ENCODE measurements at regions not wholly inside any gene's neighbourhood (a gene's known extent, or its start where the extent isn't known, plus 50 kb on each side); places are given as distances from the start of the nearest gene placed in this dataset.
"Not testable (repeated sequence)": the region's sequence is repeated elsewhere in the genome, so short reads cannot be mapped to it uniquely, and the experiment has no call there.

GRCh38 chr2:67752969-67753368 lies 309.8 kb downstream of the C1D start:
- no peaks in the 10 kb centered on the region for H4K20me1 ChIP-seq
- no peak overlapping the region for H3K27ac ChIP-seq
- no peak for TF ChIP-seq Cebpa-rat (IDR thresholded peaks at IDR 0.05)
- H3K36me3 ChIP-seq: no peaks in the 10 kb centered on the region
- H3K4me1 ChIP-seq: no peaks in the 10 kb centered on the region
- no peak overlapping the region for H3K4me2 ChIP-seq
- H3K27me3 ChIP-seq: no peaks in the 10 kb centered on the region
- no peak overlapping the region for H3K9ac ChIP-seq
- H3K9me3 ChIP-seq: no peaks in the 10 kb centered on the region
- no peak overlapping the region for H3K4me3 ChIP-seq

DNA sequence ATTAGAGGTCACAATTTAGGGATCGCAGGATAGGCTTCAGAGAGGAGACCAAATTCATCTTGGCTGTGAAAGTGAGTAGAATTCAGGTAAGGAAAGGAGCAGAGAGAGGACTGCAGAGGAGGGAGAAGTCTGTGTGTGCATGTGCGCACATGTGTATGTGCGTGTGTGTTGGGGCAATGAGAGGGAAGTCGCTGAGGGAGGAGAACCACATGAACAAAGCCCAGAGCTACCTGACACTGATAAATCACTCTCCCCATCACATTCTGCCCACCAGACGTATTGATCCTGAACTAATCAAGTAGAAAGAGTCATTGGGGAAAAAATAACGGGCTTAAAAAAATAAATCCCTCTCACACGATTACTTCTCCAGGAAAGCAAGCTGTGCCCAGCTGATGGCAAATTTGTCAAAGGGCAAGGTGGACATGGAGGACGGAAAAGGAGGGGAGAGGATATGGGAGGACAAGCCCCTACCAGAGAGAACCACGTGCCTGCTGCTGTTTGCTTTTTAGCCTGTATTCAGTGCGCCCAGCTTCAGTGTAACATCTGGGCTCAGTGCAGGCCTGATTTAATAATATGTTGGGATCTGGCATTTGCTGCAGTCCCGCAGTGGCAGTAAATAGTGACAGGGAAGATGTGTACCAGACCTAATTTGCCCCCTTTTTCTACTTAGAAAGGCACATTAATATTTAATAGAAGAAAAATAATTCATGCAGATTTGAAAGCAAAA lies 307.5 kb downstream of the C1D start:
- H3K27me3 ChIP-seq: no peaks in the 10 kb centered on the region
- H3K9ac ChIP-seq: no peak overlapping the region

DNA sequence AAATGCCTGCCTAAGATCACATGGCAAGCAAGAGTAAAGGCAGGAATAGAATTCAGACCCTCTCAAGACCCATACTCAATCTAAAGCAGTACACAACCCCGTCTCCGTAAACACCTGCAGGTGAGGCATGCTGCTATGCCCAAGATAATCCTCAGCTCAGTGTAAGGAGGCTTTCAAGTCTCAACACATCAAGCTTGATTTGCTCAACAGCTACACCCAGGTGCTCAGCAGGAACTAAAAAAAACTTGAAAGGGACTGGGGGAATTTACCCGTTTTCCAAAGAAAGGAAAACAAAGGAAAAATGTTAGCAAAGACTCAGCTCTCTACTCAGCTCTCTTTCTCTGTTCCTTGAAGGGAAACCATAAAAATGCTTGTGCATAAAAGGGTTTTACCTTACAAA lies 301.8 kb downstream of the C1D start:
- H3K4me2 ChIP-seq: no peak overlapping the region
- H3K36me3 ChIP-seq: no peaks in the 10 kb centered on the region
- H4K20me1 ChIP-seq: no peaks in the 10 kb centered on the region
- no peaks in the 10 kb centered on the region for H3K9me3 ChIP-seq
- no peak for TF ChIP-seq Cebpa-rat (IDR thresholded peaks at IDR 0.05)
- no peak overlapping the region for H3K4me3 ChIP-seq
- H3K4me1 ChIP-seq: no peaks in the 10 kb centered on the region
- H3K27ac ChIP-seq: no peak overlapping the region
- no peak overlapping the region for H3K9ac ChIP-seq
- H3K27me3 ChIP-seq: no peaks in the 10 kb centered on the region

More for the DNA sequence above, 307.5 kb downstream of the C1D start:
- H4K20me1 ChIP-seq: no peaks in the 10 kb centered on the region
- H3K4me1 ChIP-seq: no peaks in the 10 kb centered on the region
- no peak for TF ChIP-seq Cebpa-rat (IDR thresholded peaks at IDR 0.05)
- H3K36me3 ChIP-seq: no peaks in the 10 kb centered on the region
- H3K4me3 ChIP-seq: no peak overlapping the region
- H3K9me3 ChIP-seq: no peaks in the 10 kb centered on the region
- H3K4me2 ChIP-seq: no peak overlapping the region
- no peak overlapping the region for H3K27ac ChIP-seq

DNA sequence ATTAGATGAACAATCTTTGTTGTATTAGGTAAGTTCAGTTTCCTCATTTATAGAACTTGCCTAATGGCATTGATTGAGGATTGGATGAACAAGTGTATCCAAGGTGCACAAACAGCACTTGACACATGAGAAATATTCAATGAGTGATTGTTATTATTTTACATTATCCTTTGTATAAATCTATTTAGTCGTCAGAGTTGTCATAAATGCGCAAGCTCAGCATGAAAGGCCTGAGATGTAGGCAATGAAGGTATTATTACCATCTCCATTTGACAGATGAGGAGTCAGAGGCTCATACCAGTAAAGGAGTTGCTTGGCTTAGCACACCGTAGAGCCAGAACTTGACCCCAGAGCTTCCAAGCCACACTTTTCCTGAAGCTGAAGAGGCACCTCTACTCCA lies 291.4 kb downstream of the C1D start:
- H3K27me3 ChIP-seq: no peaks in the 10 kb centered on the region
- H3K4me2 ChIP-seq: no peak overlapping the region
- no peaks in the 10 kb centered on the region for H3K9me3 ChIP-seq
- no peaks in the 10 kb centered on the region for H3K36me3 ChIP-seq
- H3K4me1 ChIP-seq: peaks cover 4% of the 10 kb centered on the region; the same call in 1 of the 2 replicates
- H3K27ac ChIP-seq: no peak overlapping the region
- H3K4me3 ChIP-seq: no peak overlapping the region
- no peak for TF ChIP-seq Cebpa-rat (IDR thresholded peaks at IDR 0.05)
- no peak overlapping the region for H3K9ac ChIP-seq
- no peaks in the 10 kb centered on the region for H4K20me1 ChIP-seq

DNA sequence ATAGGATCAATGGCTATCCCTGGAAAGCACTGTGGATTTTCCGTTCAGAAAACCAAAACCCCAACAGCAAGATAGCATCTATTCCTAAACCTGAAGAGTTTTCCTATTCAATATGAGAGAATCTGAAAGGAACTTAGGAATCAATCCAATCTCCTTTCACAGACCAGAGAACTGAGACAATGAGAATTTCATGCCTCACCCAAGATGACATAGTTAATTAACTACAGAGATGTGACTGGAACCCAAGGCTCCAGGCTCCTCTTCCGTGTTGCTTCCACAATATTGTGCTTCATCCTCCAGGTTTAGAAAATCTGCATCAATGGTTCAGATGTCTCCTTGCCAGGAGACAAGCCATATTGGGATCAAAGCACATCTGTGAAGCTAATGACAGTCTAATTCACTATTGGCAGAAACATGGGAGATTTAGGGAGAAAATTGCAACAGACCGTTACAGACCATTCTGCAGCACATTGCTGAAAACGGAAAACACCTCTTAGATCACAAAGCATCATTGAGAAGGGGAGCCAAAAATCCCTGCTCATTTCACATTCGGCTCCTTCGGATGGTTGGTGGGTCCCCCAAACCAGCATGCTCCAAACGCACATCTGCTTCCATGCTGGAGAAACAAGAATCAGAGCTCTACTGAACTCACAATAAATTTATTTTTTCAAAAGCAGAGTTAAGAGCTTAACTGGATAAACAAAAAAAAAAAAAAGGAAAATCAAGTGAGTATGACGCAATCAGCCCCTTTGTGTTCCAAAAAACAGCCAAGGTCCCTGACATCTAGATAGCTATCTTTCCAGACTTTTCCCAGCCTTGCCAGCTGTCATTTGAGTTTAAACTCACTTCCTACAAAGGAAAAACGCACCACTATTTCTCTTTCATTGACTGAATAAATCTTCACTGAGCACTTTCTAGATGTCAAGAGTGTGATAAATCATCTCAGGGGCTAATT lies 290.3 kb downstream of the C1D start:
- no peaks in the 10 kb centered on the region for H4K20me1 ChIP-seq
- peak; percentile 38; the same call in 1 of the 2 replicates for TF ChIP-seq Cebpa-rat (IDR thresholded peaks at IDR 0.05)

GRCh38 chr2:67773851-67774250 lies 289.0 kb downstream of the C1D start:
- Histone ChIP-seq H3K4me2 (no peak overlapping the region), H3K9ac (no peak overlapping the region), H3K27ac (no peak overlapping the region), H3K4me3 (no peak overlapping the region), H3K4me1 (peaks cover 2% of the 10 kb centered on the region; the same call in 1 of the 2 replicates), H3K9me3 (no peaks in the 10 kb centered on the region), H4K20me1 (no peaks in the 10 kb centered on the region), H3K36me3 (no peaks in the 10 kb centered on the region), H3K27me3 (no peaks in the 10 kb centered on the region)
- no peak for TF ChIP-seq Cebpa-rat (IDR thresholded peaks at IDR 0.05)

More for the DNA sequence above, 290.3 kb downstream of the C1D start:
- Histone ChIP-seq H3K9ac (no peak overlapping the region), H3K27me3 (no peaks in the 10 kb centered on the region), H3K27ac (no peak overlapping the region), H3K4me1 (peaks cover 4% of the 10 kb centered on the region; the same call in 1 of the 2 replicates), H3K9me3 (no peaks in the 10 kb centered on the region), H3K4me2 (no peak overlapping the region), H3K36me3 (no peaks in the 10 kb centered on the region), H3K4me3 (no peak overlapping the region)

- Histone ChIP-seq H4K20me1 (no peaks in the 10 kb centered on the region), H3K4me2 (no peak overlapping the region), H3K27ac (no peak overlapping the region)
Observed at GRCh38 chr2:67776276-67776675, 286.5 kb downstream of the C1D start.

DNA sequence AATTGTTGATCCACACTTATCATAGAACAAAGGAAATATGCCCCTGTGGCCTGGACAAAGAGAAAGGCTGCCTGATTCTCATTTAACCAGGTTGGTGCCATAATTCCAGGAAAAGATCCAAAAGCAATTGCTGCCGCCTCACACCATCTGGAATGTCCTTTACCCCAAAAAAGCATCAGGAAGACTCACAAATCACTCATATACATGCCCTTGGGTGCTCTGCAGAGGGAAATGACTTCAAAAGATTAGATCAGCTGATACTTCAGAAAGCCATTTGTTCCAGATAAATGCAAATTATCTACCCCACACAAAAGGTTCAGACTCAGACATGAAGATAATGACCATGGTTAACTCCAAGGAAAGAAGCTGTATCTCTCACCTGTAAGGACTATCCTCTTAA lies 285.8 kb downstream of the C1D start:
- no peaks in the 10 kb centered on the region for H3K4me1 ChIP-seq
- no peak for TF ChIP-seq Cebpa-rat (IDR thresholded peaks at IDR 0.05)
- H3K27me3 ChIP-seq: no peaks in the 10 kb centered on the region
- no peaks in the 10 kb centered on the region for H3K36me3 ChIP-seq
- H4K20me1 ChIP-seq: no peaks in the 10 kb centered on the region
- no peak overlapping the region for H3K9ac ChIP-seq
- no peak overlapping the region for H3K27ac ChIP-seq
- H3K4me3 ChIP-seq: no peak overlapping the region
- no peak overlapping the region for H3K4me2 ChIP-seq
- H3K9me3 ChIP-seq: no peaks in the 10 kb centered on the region

More at GRCh38 chr2:67776276-67776675, 286.5 kb downstream of the C1D start:
- no peaks in the 10 kb centered on the region for H3K9me3 ChIP-seq
- H3K9ac ChIP-seq: no peak overlapping the region
- no peak for TF ChIP-seq Cebpa-rat (IDR thresholded peaks at IDR 0.05)
- no peaks in the 10 kb centered on the region for H3K36me3 ChIP-seq
- no peaks in the 10 kb centered on the region for H3K4me1 ChIP-seq
- H3K4me3 ChIP-seq: no peak overlapping the region
- H3K27me3 ChIP-seq: no peaks in the 10 kb centered on the region

GRCh38 chr2:67777836-67778429 lies 284.9 kb downstream of the C1D start:
- no peak for TF ChIP-seq Cebpa-rat (IDR thresholded peaks at IDR 0.05)
- Histone ChIP-seq H3K9ac (no peak overlapping the region), H3K9me3 (no peaks in the 10 kb centered on the region), H3K4me3 (no peak overlapping the region), H3K4me2 (no peak overlapping the region), H3K4me1 (peaks cover 7% of the 10 kb centered on the region; the same call in 1 of the 2 replicates), H3K27me3 (no peaks in the 10 kb centered on the region), H4K20me1 (no peaks in the 10 kb centered on the region), H3K27ac (no peak overlapping the region), H3K36me3 (no peaks in the 10 kb centered on the region)

GRCh38 chr2:67780841-67781240 lies 282.0 kb downstream of the C1D start:
- not testable (repeated sequence) for H3K9ac ChIP-seq, H3K9me3 ChIP-seq, H3K27me3 ChIP-seq, H3K4me2 ChIP-seq, H3K4me1 ChIP-seq, H3K27ac ChIP-seq, H3K4me3 ChIP-seq, H3K36me3 ChIP-seq, H4K20me1 ChIP-seq

Measured in BLaER1 (cell line).